H1 (cell line): ENCODE measurements at regions not wholly inside any gene's neighbourhood (a gene's known extent, or its start where the extent isn't known, plus 50 kb on each side); places are given as distances from the start of the nearest gene placed in this dataset.

Source experiments
- CTCF ChIA-PET: fragments of 300-600 bp; sonication (Branson Sonifier 250); formaldehyde crosslinking; loops from one replicate; lab custom pipeline; 2021; ENCODE audit not compliant: partially characterized antibody; lab: Charles Lee
- POLR2A ChIA-PET: fragments of 300-600 bp; sonication (Branson Sonifier 250); formaldehyde crosslinking; loops from one replicate; lab custom pipeline; 2021; ENCODE audit warnings: inconsistent platforms; ENCODE audit not compliant: partially characterized antibody; lab: Charles Lee
- DNase-seq, 2 experiments: peaks; one replicate each; pipeline versions ENCODE4 v3.0.0 to v3.0.0-alpha.2; 2010 to 2022; ENCODE audit warnings: low spot score in 2 of 2, low read depth in 1 of 2, mixed read lengths in 1 of 2
- FAIRE-seq: peaks from 2 replicates; lab custom pipeline; 2011; peaks lifted over from hg19 to GRCh38; lab: Jason Lieb, UNC
- H2AFZ ChIP-seq: 2 replicates; pipeline ENCODE4 v1.8.1; 2012; ENCODE audit warnings: low read length, inconsistent platforms
- H2AK5ac ChIP-seq: 2 replicates; pipeline ENCODE4 v1.6.1; 2013; ENCODE audit warnings: low read depth, low read length
- H2BK120ac ChIP-seq: replicated peaks from 2 replicates; pipeline ENCODE3; 2013; ENCODE audit warnings: low read depth, low read length, inconsistent platforms
- H2BK12ac ChIP-seq: 2 replicates; pipeline ENCODE4 v1.6.1; 2013; ENCODE audit warnings: low read depth, low read length
- H2BK15ac ChIP-seq: 2 replicates; pipeline ENCODE4 v1.6.1; 2013; ENCODE audit warnings: low read length
- H2BK20ac ChIP-seq: 2 replicates; pipeline ENCODE4 v1.6.1; 2013; ENCODE audit warnings: low read length
- H2BK5ac ChIP-seq: 2 replicates; pipeline ENCODE4 v1.6.1; 2013; ENCODE audit warnings: low read depth, low read length
- H3K14ac ChIP-seq: 2 replicates; pipeline ENCODE4 v1.6.1; 2013; ENCODE audit warnings: inconsistent platforms; ENCODE audit not compliant: insufficient read length
- H3K18ac ChIP-seq: 2 replicates; pipeline ENCODE4 v1.6.1; 2013; ENCODE audit warnings: low read length; ENCODE audit errors: extremely low read depth
- H3K23ac ChIP-seq: 2 replicates; pipeline ENCODE4 v1.6.1; 2013; ENCODE audit warnings: inconsistent platforms; ENCODE audit not compliant: insufficient read length
- H3K23me2 ChIP-seq: 2 replicates; pipeline ENCODE4 v1.6.1; 2013; ENCODE audit warnings: low read depth, low read length
- H3K27ac ChIP-seq: 2 replicates; pipeline ENCODE4 v1.6.1; 2011; ENCODE audit warnings: low read depth, low read length, inconsistent platforms
- H3K27me3 ChIP-seq, 4 experiments: replicated peaks in 1 of 4; 1 replicate in 1 of 4; 2 replicates in 3 of 4; pipeline versions ENCODE4 v1.6.1 to v1.8.1; 2011 to 2013; ENCODE audit warnings: low read length in 3 of 4, mild to moderate bottlenecking in 3 of 4, inconsistent platforms in 2 of 4, mixed read lengths in 2 of 4, moderate library complexity in 1 of 4; ENCODE audit not compliant: control insufficient read depth in 3 of 4, insufficient read depth in 3 of 4; ENCODE audit errors: extremely low read depth in 1 of 4
- H3K36me3 ChIP-seq, 4 experiments: 2 replicates each; pipeline versions ENCODE4 v1.6.1 to v1.8.1; 2011 to 2013; ENCODE audit warnings: mild to moderate bottlenecking in 4 of 4, low read length in 3 of 4, moderate library complexity in 2 of 4, control low read depth in 1 of 4, inconsistent platforms in 1 of 4; ENCODE audit not compliant: insufficient read depth in 4 of 4, control insufficient read depth in 2 of 4
- H3K4ac ChIP-seq: replicated peaks from 2 replicates; pipeline ENCODE3; 2013; ENCODE audit warnings: low read length, low read depth, mixed read lengths, inconsistent platforms; ENCODE audit not compliant: insufficient read length
- H3K4me1 ChIP-seq, 4 experiments: replicated peaks in 1 of 4; 1 replicate in 1 of 4; 2 replicates in 3 of 4; pipeline versions ENCODE4 v1.6.1 to v1.8.1; 2011 to 2013; ENCODE audit warnings: low read length in 3 of 4, inconsistent platforms in 2 of 4, mixed read lengths in 1 of 4; ENCODE audit not compliant: insufficient read depth in 4 of 4, control insufficient read depth in 3 of 4
- H3K4me2 ChIP-seq, 2 experiments: 2 replicates each; pipeline versions ENCODE4 v1.6.1 to v1.8.1; 2011 to 2013; ENCODE audit warnings: low read depth in 2 of 2, low read length in 2 of 2, control low read depth in 1 of 2, inconsistent platforms in 1 of 2, mild to moderate bottlenecking in 1 of 2; ENCODE audit not compliant: insufficient read depth in 1 of 2
- H3K4me3 ChIP-seq, 4 experiments: fragments of 200-600, 300-600 bp in 1 of 4; sonication (generic), shearing (Covaris generic), sonication (Bioruptor Twin) in 1 of 4; 2 replicates each; pipeline versions ENCODE4 v1.5.1 to v1.8.1; 2011 to 2016; ENCODE audit warnings: low read length in 4 of 4, low read depth in 3 of 4, control low read depth in 2 of 4, inconsistent platforms in 2 of 4, mild to moderate bottlenecking in 2 of 4, mixed read lengths in 1 of 4, moderate library complexity in 1 of 4; ENCODE audit not compliant: insufficient read depth in 2 of 4; ENCODE audit errors: extremely low read depth in 1 of 4
- H3K56ac ChIP-seq: replicated peaks from 2 replicates; pipeline ENCODE3; 2013; ENCODE audit warnings: low read depth, mild to moderate bottlenecking, mixed read lengths, low read length, inconsistent platforms; ENCODE audit not compliant: insufficient read length
- H3K79me1 ChIP-seq: 2 replicates; pipeline ENCODE4 v1.6.1; 2013; ENCODE audit warnings: low read depth, low read length, control low read depth
- H3K79me2 ChIP-seq, 2 experiments: 2 replicates each; pipeline versions ENCODE4 v1.6.1 to v1.8.1; 2012 to 2013; ENCODE audit warnings: low read length in 2 of 2, mild to moderate bottlenecking in 2 of 2, inconsistent platforms in 1 of 2; ENCODE audit not compliant: insufficient read depth in 2 of 2, control insufficient read depth in 1 of 2
- H3K9ac ChIP-seq, 4 experiments: replicated peaks in 1 of 4; 1 replicate in 1 of 4; 2 replicates in 3 of 4; pipeline versions ENCODE4 v1.6.1 to v1.8.1; 2011 to 2013; ENCODE audit warnings: low read depth in 3 of 4, low read length in 3 of 4, control low read depth in 2 of 4, mild to moderate bottlenecking in 2 of 4, moderate library complexity in 2 of 4, inconsistent platforms in 1 of 4; ENCODE audit errors: extremely low read depth in 1 of 4
- H3K9me3 ChIP-seq, 2 experiments: 2 replicates each; pipeline versions ENCODE4 v1.6.1 to v1.8.1; 2012 to 2013; ENCODE audit warnings: mild to moderate bottlenecking in 2 of 2, moderate library complexity in 2 of 2, control low read depth in 1 of 2, inconsistent platforms in 1 of 2, low read depth in 1 of 2, low read length in 1 of 2, mixed read lengths in 1 of 2; ENCODE audit not compliant: insufficient read depth in 2 of 2
- H4K20me1 ChIP-seq, 2 experiments: replicated peaks in 1 of 2; 2 replicates each; pipeline versions ENCODE3 to v1.8.1; 2011 to 2013; ENCODE audit warnings: inconsistent platforms in 2 of 2, low read length in 2 of 2, mild to moderate bottlenecking in 1 of 2; ENCODE audit not compliant: insufficient read depth in 2 of 2, control insufficient read depth in 1 of 2
- H4K5ac ChIP-seq: 2 replicates; pipeline ENCODE4 v1.6.1; 2013; ENCODE audit warnings: low read length, low read depth, mixed read lengths, inconsistent platforms; ENCODE audit not compliant: insufficient read length
- H4K8ac ChIP-seq: 2 replicates; pipeline ENCODE4 v1.8.0; 2013; ENCODE audit warnings: mild to moderate bottlenecking, moderate library complexity, low read length, inconsistent platforms; ENCODE audit not compliant: insufficient read depth; ENCODE audit errors: extremely low read depth
- H4K91ac ChIP-seq: replicated peaks from 2 replicates; pipeline ENCODE3; 2013; ENCODE audit warnings: low read length, mixed read lengths, inconsistent platforms; ENCODE audit not compliant: insufficient read length
- BACH1 ChIP-seq: IDR thresholded peaks from 2 replicates; pipeline ENCODE4 v1.6.1; 2012; ENCODE audit warnings: low read length, improper control_type of control experiment
- EP300 ChIP-seq, 2 experiments: IDR thresholded peaks; 1 replicate in 1 of 2; 2 replicates in 1 of 2; pipeline ENCODE4 v1.6.1; 2011 to 2012; ENCODE audit warnings: low read depth in 2 of 2, low read length in 2 of 2, mild to moderate bottlenecking in 2 of 2, borderline replicate concordance in 1 of 2, inconsistent platforms in 1 of 2, moderate library complexity in 1 of 2
- USF2 ChIP-seq: IDR thresholded peaks from 2 replicates; pipeline ENCODE4 v1.6.1; 2011; ENCODE audit warnings: low read length, improper control_type of control experiment
- WGBS, 2 experiments: shearing (Covaris generic) in 1 of 2; methylation state at CpG; one replicate each; pipeline versions ENCODE4 v1.1.6 to v1.1.7; 2013 to 2015; ENCODE audit warnings: low lambda C conversion rate in 2 of 2, mixed read lengths in 2 of 2, inconsistent platforms in 1 of 2, low coverage in 1 of 2, missing lambda C conversion rate in 1 of 2; ENCODE audit not compliant: insufficient replicate concordance in 2 of 2, insufficient coverage in 1 of 2, insufficient read length in 1 of 2; ENCODE audit errors: extremely low coverage in 1 of 2, missing lambda C conversion rate in 1 of 2; 5-methylcytosine and 5-hydroxymethylcytosine counted together

- no peak overlapping the region for H3K9ac ChIP-seq
- FAIRE-seq (no peak), DNase-seq (no peak)
- H4K5ac ChIP-seq = no peak overlapping the region
- peaks cover 0 to 4% of the 10 kb centered on the region in 2 experiments for H4K20me1 ChIP-seq
- H3K36me3 ChIP-seq = no peaks in the 10 kb centered on the region
- no peak overlapping the region for H3K14ac ChIP-seq
- no peak overlapping the region for H2AFZ ChIP-seq
- H2BK20ac ChIP-seq = no peak overlapping the region
- no peak overlapping the region for H3K27ac ChIP-seq
- no peak overlapping the region for H2AK5ac ChIP-seq
- H2BK5ac ChIP-seq = no peak overlapping the region
- H3K27me3 ChIP-seq = no peaks in the 10 kb centered on the region
- H3K23me2 ChIP-seq = peaks cover 6% of the 10 kb centered on the region; the same call in 1 of the 2 replicates
- H3K18ac ChIP-seq = no peak overlapping the region
- CTCF ChIA-PET = no interaction called here
- no peak overlapping the region for H3K23ac ChIP-seq
- no peak overlapping the region for H2BK15ac ChIP-seq
- H3K4me3 ChIP-seq = no peak overlapping the region
- H3K56ac ChIP-seq = no peak overlapping the region
- no peaks in the 10 kb centered on the region for H3K4me1 ChIP-seq
- H2BK120ac ChIP-seq = no peak overlapping the region
- H4K91ac ChIP-seq = no peak overlapping the region
- POLR2A ChIA-PET = no interaction called here
- H3K4me2 ChIP-seq = no peak overlapping the region
- no peak overlapping the region for H4K8ac ChIP-seq
- 77% methylated on average over 6 of the region's 6 CpGs; no CpG with 5 or more reads in 1 of the 2 experiments for WGBS, 2 experiments
- TF ChIP-seq BACH1 (no peak), USF2 (no peak), EP300 (IDR thresholded peaks at IDR 0.05; ENCODE audit: borderline replicate concordance in 1 of 2, low read depth in 2 of 2, low read length in 2 of 2) (no peak)
- no peaks in the 10 kb centered on the region for H3K9me3 ChIP-seq
- H3K79me1 ChIP-seq = no peaks in the 10 kb centered on the region
- no peak overlapping the region for H2BK12ac ChIP-seq
- no peaks in the 10 kb centered on the region for H3K79me2 ChIP-seq
- no peak overlapping the region for H3K4ac ChIP-seq
Measured at GRCh38 chr10:7094781-7095180, 316.1 kb downstream of the SFMBT2 start.
